Spleen (tissue), 11 donors: ENCODE measurements at regions not wholly inside any gene's neighbourhood (a gene's known extent, or its start where the extent isn't known, plus 50 kb on each side); places are given as distances from the start of the nearest gene placed in this dataset.
"Not testable (repeated sequence)": the region's sequence is repeated elsewhere in the genome, so short reads cannot be mapped to it uniquely, and the experiment has no call there.

Source experiments
- DNase-seq: peaks from one replicate; pipeline ENCODE4 v3.0.0-alpha.2; 2020
- H3K27ac ChIP-seq, 8 donors: fragments of 200-600 bp; sonication (generic) in 7 of 8; 1 replicate in 4 of 8; 2 replicates in 4 of 8; pipeline versions ENCODE4 v1.5.0 to v1.8.0; 2016 to 2021; ENCODE audit warnings: inconsistent platforms in 4 of 8, mild to moderate bottlenecking in 4 of 8, moderate library complexity in 1 of 8
- H3K27me3 ChIP-seq, 7 donors: fragments of 200-600 bp; sonication (generic) in 6 of 7; replicated peaks in 1 of 7; 1 replicate in 4 of 7; 2 replicates in 3 of 7; pipeline versions ENCODE4 v1.5.0 to v1.8.0; 2016 to 2021; ENCODE audit warnings: inconsistent platforms in 3 of 7, mild to moderate bottlenecking in 1 of 7
- H3K36me3 ChIP-seq, 6 donors: fragments of 200-600 bp; sonication (generic) in 5 of 6; 1 replicate in 4 of 6; 2 replicates in 2 of 6; pipeline versions ENCODE4 v1.5.0 to v1.8.0; 2016 to 2021; ENCODE audit warnings: inconsistent platforms in 2 of 6
- H3K4me1 ChIP-seq, 6 donors: fragments of 200-600 bp; sonication (generic) in 5 of 6; 1 replicate in 3 of 6; 2 replicates in 3 of 6; pipeline versions ENCODE4 v1.5.0 to v1.8.0; 2016 to 2021; ENCODE audit warnings: inconsistent platforms in 3 of 6
- H3K4me3 ChIP-seq, 8 donors: fragments of 200-600 bp; sonication (generic) in 7 of 8; 1 replicate in 4 of 8; 2 replicates in 4 of 8; pipeline versions ENCODE4 v1.5.0 to v1.8.0; 2016 to 2021; ENCODE audit warnings: inconsistent platforms in 4 of 8, mild to moderate bottlenecking in 4 of 8, moderate library complexity in 2 of 8
- H3K9me3 ChIP-seq, 8 donors: fragments of 200-600 bp; sonication (generic) in 7 of 8; 1 replicate in 4 of 8; 2 replicates in 4 of 8; pipeline versions ENCODE4 v1.5.0 to v1.8.0; 2016 to 2021; ENCODE audit warnings: inconsistent platforms in 4 of 8
- POLR2A ChIP-seq, 3 donors: fragments of 450-650 bp; IDR thresholded peaks; one replicate each; pipeline ENCODE4 v1.5.1; 2017; ENCODE audit warnings: antibody characterized with exemption in 3 of 3, mild to moderate bottlenecking in 1 of 3
- POLR2AphosphoS5 ChIP-seq, 3 donors: sonication (generic); formaldehyde crosslinking; IDR thresholded peaks; one replicate each; pipeline ENCODE4 v1.5.1; 2017; ENCODE audit warnings: antibody characterized with exemption in 3 of 3
- WGBS, 5 donors: extraction: QIAGEN DNeasy Blood & Tissue Kit in 3 of 5; methylation state at CpG; one replicate each; pipeline versions ENCODE4 v1.1.5 to v1.1.7; 2013 to 2018; 5-methylcytosine and 5-hydroxymethylcytosine counted together
- intact Hi-C: fragments of 100-400 bp; cut with DNase I; formaldehyde crosslinking; loops from one replicate; pipeline ENCODE4 v1.15.0; 2023; ENCODE audit warnings: low total_unique reads
- TF ChIP-seq, protein P1 (sequence below), 11 experiments: fragments of 200-600 bp in 7 of 11; fragments of 450-650 bp in 4 of 11; sonication (generic) in 4 of 11; IDR thresholded peaks in 8 of 11; conservative IDR thresholded peaks in 3 of 11; 1 replicate in 7 of 11; 2 replicates in 4 of 11; pipeline versions ENCODE4 v1.4.0 to v1.8.0; 2016 to 2021; ENCODE audit warnings: antibody characterized with exemption in 11 of 11, inconsistent platforms in 4 of 11, mild to moderate bottlenecking in 1 of 11
- donor health status: healthy with polysubstance abuse.
- donor health status: DM: no; HTN: no; CAD: no; lungs with moderate emphysema.
- donor health status: DM: no; HTN: no; CAD: no.
- donor health status: Bipolar disorder and iron deficiency.
- donor health status: healthy.
- donor health status: DM: no; HTN: no; CAD: no.
- donor health status: DM: yes; HTN: yes; CAD: no.

DNA sequence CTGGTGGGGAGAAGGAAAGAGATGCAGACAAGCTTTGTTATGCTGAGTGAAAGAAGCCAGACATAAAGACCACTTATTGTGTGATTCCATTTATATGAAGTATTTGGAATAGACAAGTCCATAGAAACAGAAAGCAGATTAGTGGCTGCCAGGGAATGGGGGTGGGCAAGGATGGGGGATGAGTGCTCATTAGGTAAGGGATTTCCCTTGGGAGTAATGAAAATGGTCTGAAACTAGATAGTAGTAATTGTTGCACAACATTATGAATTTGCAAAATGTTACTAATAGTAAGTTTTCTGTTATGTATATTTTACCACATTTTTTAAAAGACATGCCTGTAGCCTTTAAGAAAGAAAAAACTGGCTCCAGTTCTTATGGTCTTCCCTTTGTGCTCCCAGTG, 154.9 kb downstream of the LNPK start:
- H3K4me3 ChIP-seq, result no peak overlapping the region
- intact Hi-C loops, result no loop called here
- no peaks in the 10 kb centered on the region for H3K4me1 ChIP-seq
- DNase-seq, result no peak
- TF ChIP-seq POLR2AphosphoS5 (IDR thresholded peaks at IDR 0.05) (no peak), POLR2A (IDR thresholded peaks at IDR 0.05) (no peak)
- TF ChIP-seq, protein P1, sequence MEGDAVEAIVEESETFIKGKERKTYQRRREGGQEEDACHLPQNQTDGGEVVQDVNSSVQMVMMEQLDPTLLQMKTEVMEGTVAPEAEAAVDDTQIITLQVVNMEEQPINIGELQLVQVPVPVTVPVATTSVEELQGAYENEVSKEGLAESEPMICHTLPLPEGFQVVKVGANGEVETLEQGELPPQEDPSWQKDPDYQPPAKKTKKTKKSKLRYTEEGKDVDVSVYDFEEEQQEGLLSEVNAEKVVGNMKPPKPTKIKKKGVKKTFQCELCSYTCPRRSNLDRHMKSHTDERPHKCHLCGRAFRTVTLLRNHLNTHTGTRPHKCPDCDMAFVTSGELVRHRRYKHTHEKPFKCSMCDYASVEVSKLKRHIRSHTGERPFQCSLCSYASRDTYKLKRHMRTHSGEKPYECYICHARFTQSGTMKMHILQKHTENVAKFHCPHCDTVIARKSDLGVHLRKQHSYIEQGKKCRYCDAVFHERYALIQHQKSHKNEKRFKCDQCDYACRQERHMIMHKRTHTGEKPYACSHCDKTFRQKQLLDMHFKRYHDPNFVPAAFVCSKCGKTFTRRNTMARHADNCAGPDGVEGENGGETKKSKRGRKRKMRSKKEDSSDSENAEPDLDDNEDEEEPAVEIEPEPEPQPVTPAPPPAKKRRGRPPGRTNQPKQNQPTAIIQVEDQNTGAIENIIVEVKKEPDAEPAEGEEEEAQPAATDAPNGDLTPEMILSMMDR (IDR thresholded peaks at IDR 0.05 in 8 of 11, conservative IDR thresholded peaks at IDR 0.05 in 3 of 11), result no peak
- H3K27me3 ChIP-seq, result peaks cover 0 to 7% (median 0%) of the 10 kb centered on the region in 7 donors
- H3K27ac ChIP-seq, result no peak overlapping the region
- H3K9me3 ChIP-seq, result no peaks in the 10 kb centered on the region
- no peaks in the 10 kb centered on the region for H3K36me3 ChIP-seq

DNA sequence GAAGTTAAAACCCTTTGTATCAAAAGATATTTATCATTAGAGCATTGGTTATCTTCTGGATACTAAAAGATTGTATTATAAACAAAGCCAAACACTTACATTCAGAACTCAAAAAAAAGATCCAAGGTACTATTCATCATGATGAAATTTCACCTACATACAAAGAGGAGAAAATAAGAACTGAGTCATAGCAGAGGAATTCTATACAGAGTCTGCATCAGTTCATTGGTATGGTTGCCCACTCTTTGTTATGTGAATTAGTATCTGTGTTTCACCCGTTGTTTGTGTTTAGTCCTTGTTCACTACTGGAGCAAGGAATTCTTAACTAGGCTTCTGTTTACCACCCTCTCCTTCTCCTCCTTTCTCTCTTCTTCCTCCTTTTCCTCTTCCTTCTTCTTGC, 157.9 kb downstream of the LNPK start:
- DNase-seq, result no peak
- Histone ChIP-seq H3K27ac (no peak overlapping the region), H3K4me3 (no peak overlapping the region), H3K9me3 (no peaks in the 10 kb centered on the region), H3K4me1 (no peaks in the 10 kb centered on the region), H3K27me3 (peaks cover 0 to 7% (median 0%) of the 10 kb centered on the region in 7 donors), H3K36me3 (no peaks in the 10 kb centered on the region)
- TF ChIP-seq POLR2AphosphoS5 (IDR thresholded peaks at IDR 0.05) (no peak), POLR2A (IDR thresholded peaks at IDR 0.05) (no peak)
- TF ChIP-seq, protein P1 (IDR thresholded peaks at IDR 0.05 in 8 of 11, conservative IDR thresholded peaks at IDR 0.05 in 3 of 11), result no peak
- WGBS, 5 donors, result 75 to 88% (median 83%) methylated on average over 1 of the region's 1 CpG
- intact Hi-C loops, result no loop called here

DNA sequence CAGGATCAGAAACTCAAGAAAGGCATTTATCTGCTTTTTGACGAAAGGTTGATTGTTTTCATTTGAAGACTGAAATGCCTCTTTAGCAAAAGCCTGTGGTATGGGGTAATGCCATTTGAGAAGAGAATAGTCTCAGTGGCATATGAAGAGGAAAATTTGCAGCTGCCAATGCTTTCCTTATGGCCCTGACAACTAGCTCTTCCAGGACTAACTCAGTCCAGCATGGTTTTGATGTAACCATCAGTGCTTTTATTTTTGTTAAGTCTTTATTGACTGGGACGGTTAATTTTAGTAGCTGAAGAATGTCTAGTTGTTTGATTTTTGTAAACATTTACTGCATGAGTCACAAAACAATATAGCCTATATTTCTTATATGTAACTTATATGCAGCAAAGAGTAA, 158.4 kb downstream of the LNPK start:
- H3K4me1 ChIP-seq, result no peaks in the 10 kb centered on the region
- H3K27ac ChIP-seq, result no peak overlapping the region
- no peak for DNase-seq
- WGBS, 5 donors, result 76 to 88% (median 83%) methylated on average over 2 of the region's 2 CpGs
- H3K36me3 ChIP-seq, result no peaks in the 10 kb centered on the region
- TF ChIP-seq, protein P1 (IDR thresholded peaks at IDR 0.05 in 8 of 11, conservative IDR thresholded peaks at IDR 0.05 in 3 of 11), result no peak
- TF ChIP-seq POLR2AphosphoS5 (IDR thresholded peaks at IDR 0.05) (no peak), POLR2A (IDR thresholded peaks at IDR 0.05) (no peak)
- H3K9me3 ChIP-seq, result no peaks in the 10 kb centered on the region
- intact Hi-C loops, result no loop called here
- H3K4me3 ChIP-seq, result no peak overlapping the region
- H3K27me3 ChIP-seq, result peaks cover 0 to 7% (median 0%) of the 10 kb centered on the region in 7 donors

DNA sequence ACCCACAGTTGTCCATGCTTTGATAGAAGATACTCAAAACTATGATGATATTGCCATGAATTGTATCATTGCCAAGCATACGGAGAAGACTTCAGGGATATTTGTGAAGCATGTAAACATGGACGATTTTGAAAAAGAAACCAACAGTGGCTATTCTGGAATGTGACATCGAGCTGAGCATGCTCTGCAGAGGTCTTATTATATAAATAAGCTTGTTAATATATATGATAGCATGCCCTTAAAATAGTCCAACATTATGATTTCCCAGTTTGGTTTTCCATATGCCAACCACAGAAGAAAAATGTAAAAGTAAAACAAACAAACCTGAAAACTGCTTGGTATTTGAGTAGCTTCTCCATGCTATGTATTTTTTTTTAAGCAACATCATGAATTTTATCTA, 159.1 kb downstream of the LNPK start:
- Histone ChIP-seq H3K4me1 (no peaks in the 10 kb centered on the region), H3K36me3 (no peaks in the 10 kb centered on the region), H3K27me3 (peaks cover 0 to 7% (median 0%) of the 10 kb centered on the region in 7 donors), H3K9me3 (no peaks in the 10 kb centered on the region), H3K4me3 (no peak overlapping the region), H3K27ac (no peak overlapping the region)
- TF ChIP-seq POLR2A (IDR thresholded peaks at IDR 0.05) (no peak), POLR2AphosphoS5 (IDR thresholded peaks at IDR 0.05) (no peak)
- TF ChIP-seq, protein P1 (IDR thresholded peaks at IDR 0.05 in 8 of 11, conservative IDR thresholded peaks at IDR 0.05 in 3 of 11), result no peak
- 53 to 75% (median 57%) methylated on average over 3 of the region's 3 CpGs for WGBS, 5 donors
- intact Hi-C loops, result no loop called here
- no peak for DNase-seq

DNA sequence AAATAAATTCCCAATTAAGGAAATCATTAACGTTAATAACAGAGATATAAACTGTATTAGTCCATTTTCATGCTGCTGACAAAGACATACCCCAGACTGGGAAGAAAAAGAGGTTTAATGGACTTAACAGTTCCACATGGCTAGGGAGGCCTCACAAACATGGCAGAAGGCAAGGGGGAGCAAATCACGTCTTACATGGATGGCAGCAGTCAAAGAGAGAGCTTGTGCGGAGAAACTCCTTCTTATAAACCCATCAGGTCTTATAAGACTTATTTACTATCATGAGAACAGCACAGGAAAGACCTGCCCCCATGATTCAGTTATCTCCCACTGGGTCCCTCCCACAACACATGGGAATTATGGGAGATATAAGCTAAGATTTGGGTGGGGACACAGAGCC, 161.3 kb downstream of the LNPK start:
- intact Hi-C loops, H3K4me3 ChIP-seq, H3K27ac ChIP-seq, DNase-seq, H3K9me3 ChIP-seq, H3K27me3 ChIP-seq, H3K36me3 ChIP-seq, H3K4me1 ChIP-seq: not testable (repeated sequence)
- WGBS, 5 donors, result 81 to 95% (median 85%) methylated on average over 3 of the region's 3 CpGs
